ENCODE measurements at regions not wholly inside any gene's neighbourhood (a gene's known extent, or its start where the extent isn't known, plus 50 kb on each side); places are given as distances from the start of the nearest gene placed in this dataset.

DNA sequence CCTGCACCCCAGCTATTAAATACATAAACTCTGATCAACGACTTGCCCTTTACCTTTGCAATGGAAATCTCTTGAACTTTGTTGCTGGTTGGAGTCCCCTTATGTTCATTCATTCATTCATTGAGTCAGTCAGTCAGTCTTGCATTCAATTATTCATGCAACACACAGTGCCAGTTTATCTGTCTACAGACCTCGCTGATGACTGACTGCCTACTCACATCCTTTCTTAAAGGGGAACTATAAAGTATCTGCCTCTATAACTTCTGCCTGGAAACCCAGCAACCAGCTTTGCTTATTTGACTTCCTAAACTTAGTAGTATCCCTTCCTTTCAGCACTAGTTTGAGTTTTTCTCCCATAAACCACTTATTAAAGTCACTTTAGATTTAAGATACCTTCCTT lies 620.8 kb upstream of the ADGRL3 start:
- Histone ChIP-seq H3K9me3 (ENCODE audit: control insufficient read depth in 2 of 3, insufficient read depth in 1 of 3, low read length in 3 of 3) (no peaks in the 10 kb centered on the region), H3K27me3 (ENCODE audit: control insufficient read depth, insufficient read depth, low read length) (no peaks in the 10 kb centered on the region), H3K27ac (ENCODE audit: low read depth in 2 of 2, low read length in 2 of 2) (no peak overlapping the region), H3K36me3 (ENCODE audit: control insufficient read depth in 2 of 3, insufficient read depth in 3 of 3, low read length in 3 of 3) (no peaks in the 10 kb centered on the region), H3K4me3 (ENCODE audit: low read length in 3 of 3) (no peak overlapping the region), H3K4me1 (ENCODE audit: control insufficient read depth in 2 of 3, insufficient read depth in 2 of 3, low read depth in 1 of 3, low read length in 3 of 3) (no peaks in the 10 kb centered on the region), H3K9ac (ENCODE audit: low read length in 3 of 3) (no peak overlapping the region)
- FAIRE-seq (no peak), DNase-seq (no peak)
- intact Hi-C loops (cut with DNase I) = no loop called here
- TF ChIP-seq, protein P1, sequence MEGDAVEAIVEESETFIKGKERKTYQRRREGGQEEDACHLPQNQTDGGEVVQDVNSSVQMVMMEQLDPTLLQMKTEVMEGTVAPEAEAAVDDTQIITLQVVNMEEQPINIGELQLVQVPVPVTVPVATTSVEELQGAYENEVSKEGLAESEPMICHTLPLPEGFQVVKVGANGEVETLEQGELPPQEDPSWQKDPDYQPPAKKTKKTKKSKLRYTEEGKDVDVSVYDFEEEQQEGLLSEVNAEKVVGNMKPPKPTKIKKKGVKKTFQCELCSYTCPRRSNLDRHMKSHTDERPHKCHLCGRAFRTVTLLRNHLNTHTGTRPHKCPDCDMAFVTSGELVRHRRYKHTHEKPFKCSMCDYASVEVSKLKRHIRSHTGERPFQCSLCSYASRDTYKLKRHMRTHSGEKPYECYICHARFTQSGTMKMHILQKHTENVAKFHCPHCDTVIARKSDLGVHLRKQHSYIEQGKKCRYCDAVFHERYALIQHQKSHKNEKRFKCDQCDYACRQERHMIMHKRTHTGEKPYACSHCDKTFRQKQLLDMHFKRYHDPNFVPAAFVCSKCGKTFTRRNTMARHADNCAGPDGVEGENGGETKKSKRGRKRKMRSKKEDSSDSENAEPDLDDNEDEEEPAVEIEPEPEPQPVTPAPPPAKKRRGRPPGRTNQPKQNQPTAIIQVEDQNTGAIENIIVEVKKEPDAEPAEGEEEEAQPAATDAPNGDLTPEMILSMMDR (IDR thresholded peaks at IDR 0.05; ENCODE audit: borderline replicate concordance, extremely low read depth, insufficient read depth) = no peak

DNA sequence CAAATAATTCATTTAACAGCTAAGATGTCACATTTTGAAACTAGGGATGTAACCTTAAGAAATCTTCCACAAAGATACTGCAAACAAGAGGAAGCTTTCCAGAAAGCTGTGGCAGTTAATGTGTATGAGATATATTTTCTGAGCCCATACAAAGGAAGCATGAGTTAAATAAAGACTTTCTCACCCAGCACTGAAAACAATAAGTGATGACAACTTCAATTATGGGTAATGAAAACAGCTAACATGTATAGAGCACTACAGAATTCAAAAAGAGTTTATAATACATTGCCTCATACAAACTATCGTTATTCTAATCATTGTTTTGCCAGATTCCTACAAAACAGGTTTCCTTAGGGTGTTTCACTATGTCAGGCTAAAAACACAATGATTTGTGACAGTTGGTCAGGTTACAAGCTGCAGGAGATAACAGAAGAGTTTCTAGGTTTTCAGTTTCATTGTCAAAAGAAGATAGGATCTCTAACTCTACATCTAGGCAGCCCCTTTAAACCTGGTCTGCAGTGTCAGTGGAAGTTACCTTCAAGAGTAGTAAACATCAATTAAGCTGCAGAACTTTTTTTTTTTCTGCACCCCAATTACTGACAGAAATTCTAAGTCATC lies 618.1 kb upstream of the ADGRL3 start:
- H3K27ac ChIP-seq (ENCODE audit: low read depth in 2 of 2, low read length in 2 of 2) = no peak overlapping the region
- DNase-seq (peak in 1 of 5 donors; percentile 8), FAIRE-seq (no peak)
- no peaks in the 10 kb centered on the region for H3K9me3 ChIP-seq (ENCODE audit: control insufficient read depth in 2 of 3, insufficient read depth in 1 of 3, low read length in 3 of 3)
- H3K4me3 ChIP-seq (ENCODE audit: low read length in 3 of 3) = no peak overlapping the region
- intact Hi-C loops (cut with DNase I) = no loop called here
- H3K27me3 ChIP-seq (ENCODE audit: control insufficient read depth, insufficient read depth, low read length) = no peaks in the 10 kb centered on the region
- no peaks in the 10 kb centered on the region for H3K4me1 ChIP-seq (ENCODE audit: control insufficient read depth in 2 of 3, insufficient read depth in 2 of 3, low read depth in 1 of 3, low read length in 3 of 3)
- TF ChIP-seq, protein P1 (IDR thresholded peaks at IDR 0.05; ENCODE audit: borderline replicate concordance, extremely low read depth, insufficient read depth) = no peak
- H3K36me3 ChIP-seq (ENCODE audit: control insufficient read depth in 2 of 3, insufficient read depth in 3 of 3, low read length in 3 of 3) = no peaks in the 10 kb centered on the region
- no peak overlapping the region for H3K9ac ChIP-seq (ENCODE audit: low read length in 3 of 3)

DNA sequence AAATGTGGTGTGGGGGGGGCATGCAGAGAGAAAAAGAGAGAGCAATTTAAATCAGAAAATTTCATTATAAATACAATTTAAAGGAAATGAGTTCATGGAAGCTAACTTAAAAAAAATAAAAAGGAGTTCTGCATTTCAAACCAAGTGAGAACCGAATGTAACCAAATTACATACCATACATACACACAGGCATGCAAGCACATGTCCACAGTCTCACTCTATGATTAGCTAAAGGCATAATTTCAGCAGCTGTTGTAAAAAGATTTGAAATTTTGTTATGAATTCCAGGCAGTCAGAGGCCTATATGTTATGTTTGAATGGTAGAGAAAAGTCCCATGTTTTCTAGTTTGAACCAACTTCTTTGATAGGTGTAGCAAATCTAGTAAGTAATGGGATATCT lies 611.6 kb upstream of the ADGRL3 start:
- Histone ChIP-seq H3K9me3 (ENCODE audit: control insufficient read depth in 2 of 3, insufficient read depth in 1 of 3, low read length in 3 of 3) (no peaks in the 10 kb centered on the region), H3K4me1 (ENCODE audit: control insufficient read depth in 2 of 3, insufficient read depth in 2 of 3, low read depth in 1 of 3, low read length in 3 of 3) (no peaks in the 10 kb centered on the region), H3K27me3 (ENCODE audit: control insufficient read depth, insufficient read depth, low read length) (no peaks in the 10 kb centered on the region), H3K27ac (ENCODE audit: low read depth in 2 of 2, low read length in 2 of 2) (no peak overlapping the region), H3K36me3 (ENCODE audit: control insufficient read depth in 2 of 3, insufficient read depth in 3 of 3, low read length in 3 of 3) (no peaks in the 10 kb centered on the region), H3K4me3 (ENCODE audit: low read length in 3 of 3) (no peak overlapping the region), H3K9ac (ENCODE audit: low read length in 3 of 3) (no peak overlapping the region)
- no peak for FAIRE-seq
- DNase-seq = no peak
- TF ChIP-seq, protein P1 (IDR thresholded peaks at IDR 0.05; ENCODE audit: borderline replicate concordance, extremely low read depth, insufficient read depth) = no peak
- intact Hi-C loops (cut with DNase I) = no loop called here

DNA sequence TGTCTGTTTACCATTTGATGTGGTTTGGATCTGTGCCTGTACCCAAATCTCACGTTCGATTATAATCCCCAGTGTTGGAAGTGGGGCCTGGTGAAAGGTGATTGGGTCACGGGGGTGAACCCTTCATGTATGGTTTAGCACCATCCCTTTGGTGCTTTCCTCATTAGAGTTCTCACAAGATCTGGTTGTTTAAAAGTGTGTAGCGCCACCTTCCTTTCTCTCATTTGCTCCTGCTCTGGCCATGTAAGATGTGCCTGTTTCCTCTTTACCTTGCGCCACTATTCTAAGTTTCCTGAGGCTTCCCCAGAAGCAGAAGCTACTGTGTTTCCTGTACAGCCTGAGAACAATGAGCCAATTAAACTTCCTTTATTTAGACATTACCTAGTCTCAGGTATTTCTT lies 610.7 kb upstream of the ADGRL3 start:
- no peaks in the 10 kb centered on the region for H3K27me3 ChIP-seq (ENCODE audit: control insufficient read depth, insufficient read depth, low read length)
- no peaks in the 10 kb centered on the region for H3K4me1 ChIP-seq (ENCODE audit: control insufficient read depth in 2 of 3, insufficient read depth in 2 of 3, low read depth in 1 of 3, low read length in 3 of 3)
- no peak overlapping the region for H3K4me3 ChIP-seq (ENCODE audit: low read length in 3 of 3)
- no peak overlapping the region for H3K9ac ChIP-seq (ENCODE audit: low read length in 3 of 3)
- H3K9me3 ChIP-seq (ENCODE audit: control insufficient read depth in 2 of 3, insufficient read depth in 1 of 3, low read length in 3 of 3) = no peaks in the 10 kb centered on the region
- H3K27ac ChIP-seq (ENCODE audit: low read depth in 2 of 2, low read length in 2 of 2) = no peak overlapping the region
- TF ChIP-seq, protein P1 (IDR thresholded peaks at IDR 0.05; ENCODE audit: borderline replicate concordance, extremely low read depth, insufficient read depth) = no peak
- FAIRE-seq (no peak), DNase-seq (no peak)
- no peaks in the 10 kb centered on the region for H3K36me3 ChIP-seq (ENCODE audit: control insufficient read depth in 2 of 3, insufficient read depth in 3 of 3, low read length in 3 of 3)
- intact Hi-C loops (cut with DNase I) = no loop called here
